ENCODE measurements at regions not wholly inside any gene's neighbourhood (a gene's known extent, or its start where the extent isn't known, plus 50 kb on each side); places are given as distances from the start of the nearest gene placed in this dataset.

DNA sequence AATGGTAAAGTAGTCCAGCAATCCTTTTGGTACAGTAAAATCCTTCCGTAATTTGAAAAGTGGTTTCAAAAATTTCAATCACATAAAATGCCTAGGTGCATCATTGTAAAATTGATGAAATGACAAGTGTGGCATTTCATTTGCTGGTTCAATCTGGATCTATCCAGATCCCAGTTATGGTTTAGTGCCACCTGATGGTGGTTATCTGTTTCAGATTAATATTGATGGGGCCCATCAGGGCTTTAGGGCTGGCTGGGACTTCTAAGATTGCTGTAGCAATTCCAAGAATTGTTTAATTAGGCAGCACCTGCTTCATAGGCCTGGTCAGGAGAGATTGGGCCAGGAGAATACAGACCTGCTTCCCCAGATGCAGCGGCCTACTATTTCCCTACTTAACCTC is 55.5 kb upstream of the PIK3C3 start:
- TF ChIP-seq, protein P1, sequence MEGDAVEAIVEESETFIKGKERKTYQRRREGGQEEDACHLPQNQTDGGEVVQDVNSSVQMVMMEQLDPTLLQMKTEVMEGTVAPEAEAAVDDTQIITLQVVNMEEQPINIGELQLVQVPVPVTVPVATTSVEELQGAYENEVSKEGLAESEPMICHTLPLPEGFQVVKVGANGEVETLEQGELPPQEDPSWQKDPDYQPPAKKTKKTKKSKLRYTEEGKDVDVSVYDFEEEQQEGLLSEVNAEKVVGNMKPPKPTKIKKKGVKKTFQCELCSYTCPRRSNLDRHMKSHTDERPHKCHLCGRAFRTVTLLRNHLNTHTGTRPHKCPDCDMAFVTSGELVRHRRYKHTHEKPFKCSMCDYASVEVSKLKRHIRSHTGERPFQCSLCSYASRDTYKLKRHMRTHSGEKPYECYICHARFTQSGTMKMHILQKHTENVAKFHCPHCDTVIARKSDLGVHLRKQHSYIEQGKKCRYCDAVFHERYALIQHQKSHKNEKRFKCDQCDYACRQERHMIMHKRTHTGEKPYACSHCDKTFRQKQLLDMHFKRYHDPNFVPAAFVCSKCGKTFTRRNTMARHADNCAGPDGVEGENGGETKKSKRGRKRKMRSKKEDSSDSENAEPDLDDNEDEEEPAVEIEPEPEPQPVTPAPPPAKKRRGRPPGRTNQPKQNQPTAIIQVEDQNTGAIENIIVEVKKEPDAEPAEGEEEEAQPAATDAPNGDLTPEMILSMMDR (IDR thresholded peaks at IDR 0.05; ENCODE audit: low read depth, low read length): no peak
- no peak for DNase-seq (ENCODE audit: low read depth in 1 of 2, low spot score in 1 of 2)
- Histone ChIP-seq H3K27ac (no peak overlapping the region), H3K36me3 (no peaks in the 10 kb centered on the region), H3K4me1 (ENCODE audit: low read depth) (no peaks in the 10 kb centered on the region), H3K27me3 (no peaks in the 10 kb centered on the region), H3K9me3 (ENCODE audit: low read depth) (no peaks in the 10 kb centered on the region), H3K4me3 (no peak overlapping the region)

DNA sequence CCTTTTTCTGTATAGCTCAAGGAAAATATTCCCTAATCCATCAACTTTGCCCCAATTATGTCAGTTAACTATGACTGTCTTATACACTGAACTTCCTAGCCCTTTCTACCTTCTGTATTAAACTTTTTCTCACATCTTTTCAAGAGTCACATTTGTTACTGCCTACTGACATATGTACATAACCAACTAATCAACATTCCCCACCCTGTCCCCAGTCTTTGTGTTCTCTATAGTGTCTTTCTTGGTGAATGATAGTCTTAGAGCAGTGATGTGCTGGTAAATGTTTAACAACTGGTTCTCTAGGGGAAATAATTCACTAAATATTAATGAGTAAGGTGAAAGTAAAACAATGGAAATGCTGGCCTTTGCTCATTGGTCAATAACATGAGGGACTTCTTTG is 61.6 kb upstream of the PIK3C3 start:
- Histone ChIP-seq H3K27me3 (no peaks in the 10 kb centered on the region), H3K9me3 (ENCODE audit: low read depth) (no peaks in the 10 kb centered on the region), H3K27ac (no peak overlapping the region), H3K4me3 (no peak overlapping the region), H3K36me3 (no peaks in the 10 kb centered on the region), H3K4me1 (ENCODE audit: low read depth) (no peaks in the 10 kb centered on the region)
- TF ChIP-seq, protein P1 (IDR thresholded peaks at IDR 0.05; ENCODE audit: low read depth, low read length): no peak
- no peak for DNase-seq (ENCODE audit: low read depth in 1 of 2, low spot score in 1 of 2)

DNA sequence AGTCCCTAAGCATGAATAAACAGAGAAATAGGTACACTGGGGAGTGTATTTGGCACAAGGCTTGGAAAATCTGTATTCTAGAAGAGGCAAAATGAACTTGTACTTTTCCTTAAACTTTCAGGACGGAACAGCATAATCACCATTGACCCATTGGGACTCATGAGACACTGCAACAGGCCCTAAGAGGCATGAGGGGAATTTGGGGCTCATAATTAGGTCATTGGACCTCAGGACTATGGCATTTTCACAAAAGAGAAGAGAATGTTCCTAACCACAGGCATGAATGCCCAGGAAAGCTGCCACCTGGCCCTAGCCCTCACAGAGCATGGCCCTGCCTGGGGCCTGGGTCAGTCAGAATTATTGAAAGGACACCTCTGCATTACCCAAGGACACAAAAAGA is 67.9 kb upstream of the PIK3C3 start:
- no peak for DNase-seq (ENCODE audit: low read depth in 1 of 2, low spot score in 1 of 2)
- no peak overlapping the region for H3K27ac ChIP-seq

DNA sequence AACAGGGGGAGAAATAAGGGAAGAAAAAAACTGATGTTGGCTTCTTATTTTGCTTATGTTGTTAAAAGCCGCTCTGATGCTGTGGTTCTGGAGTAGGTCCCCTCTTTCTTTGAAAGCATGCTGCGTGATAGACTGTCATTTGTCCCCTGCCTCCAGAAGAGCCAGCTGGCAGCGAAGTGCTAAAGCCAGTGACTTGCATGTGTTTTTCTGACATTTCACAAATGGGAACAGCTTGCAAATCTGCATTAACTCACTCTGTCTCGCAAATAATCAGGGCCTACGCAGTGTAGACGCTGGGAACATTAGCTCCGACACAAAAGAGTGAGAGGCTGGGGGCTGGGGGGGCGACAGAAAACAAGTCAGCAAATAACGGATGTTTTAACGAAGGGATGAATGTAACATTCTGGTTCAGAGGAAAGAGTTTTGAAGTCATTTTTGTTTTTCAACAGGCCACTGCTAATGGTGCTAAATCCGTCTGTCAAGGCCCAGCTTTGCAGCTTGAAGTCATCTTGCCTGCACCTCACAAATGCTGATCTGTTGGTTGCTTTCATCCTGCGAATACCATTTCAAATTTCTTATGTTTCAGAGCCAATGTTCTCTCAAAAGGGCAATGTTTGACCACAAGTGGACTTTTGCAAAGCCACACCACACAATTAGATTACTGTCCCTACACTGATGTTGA is 68.8 kb upstream of the PIK3C3 start:
- H3K27me3 ChIP-seq: no peaks in the 10 kb centered on the region
- H3K4me1 ChIP-seq (ENCODE audit: low read depth): no peaks in the 10 kb centered on the region
- no peak overlapping the region for H3K27ac ChIP-seq
- no peak for DNase-seq (ENCODE audit: low read depth in 1 of 2, low spot score in 1 of 2)
- TF ChIP-seq, protein P1 (IDR thresholded peaks at IDR 0.05; ENCODE audit: low read depth, low read length): no peak
- no peaks in the 10 kb centered on the region for H3K9me3 ChIP-seq (ENCODE audit: low read depth)
- no peak overlapping the region for H3K4me3 ChIP-seq
- no peaks in the 10 kb centered on the region for H3K36me3 ChIP-seq

More for the DNA sequence above, 67.9 kb upstream of the PIK3C3 start:
- no peaks in the 10 kb centered on the region for H3K4me1 ChIP-seq (ENCODE audit: low read depth)
- H3K36me3 ChIP-seq: no peaks in the 10 kb centered on the region
- no peaks in the 10 kb centered on the region for H3K27me3 ChIP-seq
- no peaks in the 10 kb centered on the region for H3K9me3 ChIP-seq (ENCODE audit: low read depth)
- no peak overlapping the region for H3K4me3 ChIP-seq
- TF ChIP-seq, protein P1 (IDR thresholded peaks at IDR 0.05; ENCODE audit: low read depth, low read length): no peak

DNA sequence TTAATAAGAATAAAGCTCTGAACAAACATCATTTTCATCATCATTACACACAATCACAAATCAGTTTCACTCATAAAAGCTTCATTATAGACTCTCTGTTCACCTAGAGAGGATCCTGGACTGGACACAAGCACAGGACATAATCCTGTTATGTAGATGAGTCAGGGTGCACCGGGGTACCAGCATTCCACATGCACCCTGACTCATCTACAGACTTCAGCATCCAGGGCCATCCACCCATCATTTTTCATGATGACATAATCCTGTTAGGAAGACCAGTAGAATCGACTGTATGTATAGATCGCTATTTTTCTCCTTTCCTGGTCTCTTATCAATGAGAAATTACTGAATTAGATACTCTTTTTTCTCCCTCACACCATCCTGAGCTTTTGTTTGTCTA is 73.7 kb upstream of the PIK3C3 start:
- Histone ChIP-seq H3K36me3 (no peaks in the 10 kb centered on the region), H3K4me1 (ENCODE audit: low read depth) (no peaks in the 10 kb centered on the region), H3K27ac (no peak overlapping the region), H3K9me3 (ENCODE audit: low read depth) (no peaks in the 10 kb centered on the region), H3K4me3 (no peak overlapping the region), H3K27me3 (no peaks in the 10 kb centered on the region)
- DNase-seq (ENCODE audit: low read depth in 1 of 2, low spot score in 1 of 2): no peak
- TF ChIP-seq, protein P1 (IDR thresholded peaks at IDR 0.05; ENCODE audit: low read depth, low read length): no peak

Data from cardiac muscle cell (in vitro differentiated cells and primary cell).